Caki2 (cell line): ENCODE measurements at regions not wholly inside any gene's neighbourhood (a gene's known extent, or its start where the extent isn't known, plus 50 kb on each side); places are given as distances from the start of the nearest gene placed in this dataset.

Source experiments
- DNase-seq: peaks from one replicate; pipeline ENCODE4 v3.0.0-alpha.2; 2015; ENCODE audit warnings: low read depth
- in situ Hi-C: cut with HindIII; loops from 2 replicates; pipeline ENCODE4 v1.10.0; 2016; ENCODE audit warnings: low sequenced_read_pairs, low pct_unique_long_range_greater_than_20kb, mixed read lengths

DNA sequence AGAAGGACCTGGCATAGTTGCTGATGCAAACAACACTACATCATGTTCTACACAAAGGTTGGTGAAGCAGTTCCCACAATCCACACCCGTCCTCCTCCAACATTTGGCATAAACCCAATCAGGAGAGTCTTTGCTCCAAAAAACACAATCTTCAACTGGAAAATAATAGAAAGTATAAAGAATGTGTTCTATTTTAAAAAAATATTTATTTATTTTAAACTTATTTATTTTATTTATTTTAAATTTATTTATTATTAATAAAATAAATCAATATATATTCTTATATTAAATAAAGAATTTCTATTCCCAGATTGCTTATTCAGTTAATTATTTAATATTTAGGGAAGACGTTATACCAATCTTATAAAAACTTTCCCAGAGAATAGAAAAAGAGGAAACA is 1753.7 kb upstream of the AGA start:
- in situ Hi-C loops = no loop called here
- no peak for DNase-seq

DNA sequence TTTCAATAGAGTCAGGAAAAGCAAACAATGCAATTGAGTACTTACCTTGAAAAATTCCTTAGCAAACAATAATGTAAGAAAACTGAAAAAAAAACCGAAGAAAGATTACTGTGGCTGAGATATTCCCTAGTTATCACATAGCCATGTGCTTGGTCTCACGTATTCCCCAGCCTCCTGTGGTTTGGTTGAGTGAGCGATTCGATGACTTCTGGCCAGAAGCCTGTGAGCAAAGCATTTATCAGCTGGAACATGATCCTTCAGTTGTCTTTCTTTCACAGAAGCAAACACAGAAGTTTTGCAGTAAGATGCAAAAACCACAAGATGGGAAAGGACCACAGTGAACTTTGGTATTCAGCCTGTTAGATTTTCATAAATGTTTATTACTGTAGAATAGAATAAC is 1754.3 kb upstream of the AGA start:
- peak; percentile 21 for DNase-seq
- in situ Hi-C loops = no loop called here

DNA sequence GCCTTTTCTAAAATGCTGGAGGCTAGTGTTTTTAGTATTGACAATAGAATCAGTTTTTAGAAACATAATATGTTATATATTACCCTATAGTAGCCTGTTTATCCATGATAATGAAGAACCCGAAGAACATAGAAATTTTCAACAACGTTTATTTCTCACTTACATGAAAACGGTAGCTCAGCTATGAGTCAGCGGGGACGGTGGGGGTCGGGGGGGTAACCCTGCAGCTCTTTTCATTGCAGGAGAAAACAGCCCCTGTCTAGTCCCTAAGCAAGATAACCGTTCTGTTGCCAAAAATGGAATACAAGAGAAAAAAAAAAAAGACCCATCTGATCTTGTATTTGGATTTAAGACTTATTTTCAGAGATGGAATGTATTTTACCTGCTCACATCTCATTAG is 1758.4 kb upstream of the AGA start:
- in situ Hi-C loops = no loop called here
- no peak for DNase-seq

DNA sequence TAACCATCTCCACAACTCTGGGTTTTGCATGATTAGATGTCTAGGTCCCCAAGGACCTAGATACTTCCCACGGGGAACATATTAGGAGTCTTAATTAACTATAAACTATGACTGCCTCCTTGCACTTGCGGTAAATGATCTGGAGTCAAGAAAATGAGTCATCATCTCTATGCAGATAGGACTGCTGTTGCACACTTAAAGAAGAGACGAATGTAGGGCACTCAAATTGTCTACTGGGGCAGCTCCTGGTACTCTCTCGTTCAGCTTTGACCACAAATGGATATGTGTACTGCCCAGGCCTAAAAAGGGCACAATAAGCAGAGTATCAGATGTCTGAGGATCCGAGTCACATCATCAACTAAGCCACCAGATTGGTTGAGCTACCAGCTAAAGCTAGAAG is 1783.4 kb upstream of the AGA start:
- in situ Hi-C loops = no loop called here
- no peak for DNase-seq

DNA sequence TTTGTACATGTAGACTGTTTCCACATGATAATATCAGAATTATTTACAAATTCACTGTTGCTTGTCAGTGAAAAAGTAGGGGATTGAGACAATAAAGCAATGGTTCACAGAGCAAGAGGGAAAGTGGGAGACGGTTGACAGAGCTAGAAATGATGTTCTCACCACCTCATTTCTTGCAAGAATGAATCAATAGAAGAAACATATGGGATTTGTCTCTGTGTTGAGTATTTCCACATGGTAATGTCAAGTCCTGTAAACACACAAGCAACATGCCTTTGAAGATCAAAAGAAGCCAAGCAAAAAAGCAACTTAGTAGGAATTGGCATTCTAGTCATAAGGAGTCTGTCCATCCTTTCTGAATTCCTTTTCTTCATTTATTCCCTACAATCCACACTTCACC is 1806.6 kb upstream of the AGA start:
- DNase-seq = no peak
- in situ Hi-C loops = no loop called here

DNA sequence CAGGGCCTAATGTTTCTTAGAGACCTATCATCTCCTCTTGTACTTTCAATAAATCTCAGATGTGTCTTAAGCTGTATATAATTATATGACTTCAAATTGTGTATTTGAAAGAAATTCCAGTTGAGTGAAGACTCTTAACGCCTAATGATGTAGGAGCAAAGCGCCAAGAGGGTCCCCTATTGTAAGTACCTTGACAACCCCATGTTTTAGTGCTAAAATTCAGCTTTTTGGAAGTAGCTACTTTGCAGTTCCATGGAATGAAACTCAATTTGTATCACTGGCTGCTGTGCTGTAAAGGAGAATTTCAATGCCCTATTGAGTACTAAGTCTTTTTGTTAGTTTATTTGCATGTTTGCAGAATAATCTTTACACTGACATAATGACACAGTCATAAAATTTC is 1826.6 kb upstream of the AGA start:
- in situ Hi-C loops = no loop called here
- no peak for DNase-seq

DNA sequence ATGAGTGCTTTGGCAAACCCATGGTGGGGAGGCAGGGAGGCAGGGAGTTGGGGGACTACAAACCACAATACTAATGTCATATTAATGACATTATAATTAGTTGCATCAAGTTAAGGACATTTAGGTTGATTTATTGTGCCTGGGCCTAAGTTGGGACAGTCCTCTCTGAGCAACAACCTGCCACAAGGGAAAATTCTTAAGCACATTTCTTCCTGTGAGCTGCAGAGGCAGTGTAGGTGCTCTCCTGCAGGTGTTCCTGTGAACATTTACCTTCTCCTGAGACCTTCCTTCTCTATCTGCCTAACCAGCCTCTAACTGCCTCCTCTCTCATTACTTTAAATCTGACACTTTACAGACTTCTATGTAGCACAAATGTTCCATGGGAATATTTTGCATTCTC is 1830.0 kb upstream of the AGA start:
- in situ Hi-C loops = no loop called here
- no peak for DNase-seq

DNA sequence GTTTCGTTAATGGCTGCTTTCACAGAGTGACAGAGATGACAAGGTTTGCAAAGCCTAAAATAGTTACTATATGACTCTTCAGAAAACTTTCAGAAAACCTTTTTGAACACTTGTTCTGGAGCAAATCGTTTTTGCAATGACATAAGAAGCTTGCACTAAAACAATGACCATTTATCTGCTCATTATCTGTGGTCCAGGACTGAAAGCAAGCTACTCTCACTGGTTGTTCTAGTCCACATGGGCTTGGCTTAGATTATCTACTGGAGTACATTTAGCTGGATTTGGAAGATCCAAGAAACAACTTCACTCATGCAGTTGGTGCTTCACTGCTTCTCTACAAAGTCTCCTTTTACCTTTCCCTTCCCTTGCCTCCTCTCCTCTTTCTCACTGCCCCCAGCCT is 1836.4 kb upstream of the AGA start:
- in situ Hi-C loops = no loop called here
- DNase-seq = no peak

DNA sequence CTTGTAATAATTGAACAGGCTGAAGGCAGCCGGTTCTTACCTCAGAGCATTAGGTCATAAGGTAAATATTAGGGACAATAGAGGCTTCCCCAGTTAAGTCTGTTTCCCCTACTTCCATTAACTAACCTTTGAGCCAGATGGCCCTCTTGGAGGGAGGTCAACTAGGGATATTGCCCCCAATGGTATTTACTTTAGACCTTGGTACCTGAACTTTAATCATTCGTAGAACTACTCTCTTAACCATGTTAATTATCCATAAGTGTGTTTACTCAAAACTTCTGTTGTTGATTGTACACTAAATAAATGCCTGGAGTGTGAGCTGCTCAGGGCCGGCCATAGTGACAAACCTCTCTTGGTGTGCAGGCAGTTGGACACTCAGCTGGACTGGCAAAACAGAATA is 1843.5 kb upstream of the AGA start:
- in situ Hi-C loops = no loop called here
- no peak for DNase-seq

DNA sequence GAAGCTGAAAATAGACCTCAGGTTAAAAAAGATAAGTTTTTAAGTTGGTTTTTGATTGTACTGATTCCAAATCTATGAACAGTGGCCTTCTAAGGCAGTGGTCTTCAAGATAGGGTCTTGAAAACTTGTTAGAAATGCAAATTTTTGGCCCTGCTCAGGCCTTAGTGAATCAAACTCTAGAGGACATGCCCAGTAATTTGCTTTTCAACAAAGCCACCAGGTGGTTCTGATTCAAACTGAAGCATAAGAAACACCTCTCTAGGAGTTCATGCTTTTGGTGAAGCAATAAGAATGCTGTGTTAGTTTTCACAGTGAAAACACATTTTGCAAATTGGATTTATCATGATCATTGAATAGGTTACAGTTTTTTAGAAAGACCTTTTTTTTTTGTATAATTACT is 1849.4 kb upstream of the AGA start:
- no peak for DNase-seq
- in situ Hi-C loops = no loop called here

DNA sequence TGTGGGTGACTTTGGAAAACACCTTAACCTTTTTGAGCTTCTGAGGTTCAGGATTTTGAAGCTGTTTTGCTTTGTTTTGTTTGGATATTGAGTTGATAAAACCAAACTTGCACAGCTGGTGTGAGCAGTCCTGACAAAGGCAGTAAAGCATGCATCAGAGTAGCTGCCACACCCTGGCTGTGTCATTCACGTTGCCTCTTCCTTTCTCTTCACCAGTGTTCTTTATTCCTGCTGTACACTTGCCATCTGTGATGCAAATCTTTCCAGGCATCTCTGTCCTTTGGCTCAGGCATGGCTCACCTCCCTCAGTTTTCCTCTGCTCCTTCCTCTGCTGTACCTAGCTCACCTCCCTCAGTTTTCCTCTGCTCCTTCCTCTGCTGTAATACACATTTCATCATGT is 1850.2 kb upstream of the AGA start:
- no peak for DNase-seq
- in situ Hi-C loops = no loop called here

DNA sequence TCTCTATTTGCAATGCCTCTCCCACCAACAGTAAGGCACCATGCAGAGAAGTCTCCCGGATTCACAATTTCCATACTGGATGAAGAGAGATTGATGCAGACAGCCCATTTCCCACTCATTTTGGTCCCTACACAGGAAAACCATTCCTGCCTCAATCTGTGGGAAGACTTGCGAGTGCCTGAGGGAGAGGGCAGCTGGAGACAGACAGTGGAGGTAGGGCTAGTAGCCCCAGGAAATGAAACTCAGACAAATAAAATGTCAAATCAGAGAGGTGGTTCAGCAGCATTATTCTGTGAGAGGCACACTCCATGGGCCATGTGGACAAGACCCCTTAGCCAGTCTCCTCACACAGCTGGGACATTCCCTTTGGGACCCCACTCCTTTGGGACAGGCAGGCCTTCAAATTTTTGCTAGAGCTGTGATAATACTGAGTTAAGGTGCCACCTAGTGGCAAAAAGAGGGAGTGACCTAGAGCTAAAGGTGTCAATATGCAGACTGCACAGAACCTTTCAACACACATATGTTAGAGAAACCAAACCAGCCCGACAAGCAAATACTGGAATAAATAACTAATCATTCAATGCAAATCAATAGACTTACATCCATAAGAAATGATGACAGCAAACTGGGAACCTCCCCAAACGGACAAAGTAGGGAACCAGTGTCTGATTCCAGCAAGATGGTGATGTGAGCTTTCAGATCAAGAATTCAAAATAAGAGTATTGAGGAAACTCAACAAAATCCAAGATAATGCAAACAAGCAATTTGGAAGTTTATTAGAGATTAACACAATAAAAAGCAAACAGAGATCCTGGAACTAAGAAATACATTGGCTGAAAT is 1865.3 kb upstream of the AGA start:
- in situ Hi-C loops = no loop called here
- peak; percentile 18 for DNase-seq

DNA sequence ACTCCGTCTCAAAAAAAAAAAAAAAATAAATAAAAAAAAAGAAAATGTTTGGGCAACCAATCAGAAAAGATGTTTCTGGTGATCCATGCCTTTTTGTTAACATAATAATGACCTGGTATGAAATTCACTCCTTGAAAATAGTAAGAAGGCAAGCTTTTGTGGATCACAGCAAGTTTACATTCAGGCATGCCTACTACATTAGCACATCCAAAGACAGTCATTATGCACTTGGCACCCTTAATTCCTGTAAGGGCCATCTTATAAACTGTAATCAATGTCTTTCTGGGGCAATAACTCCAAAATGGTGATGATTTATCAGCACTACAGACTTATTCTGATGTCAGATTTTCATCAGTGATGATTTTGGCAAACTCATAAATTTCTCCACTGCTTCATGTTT is 1871.6 kb upstream of the AGA start:
- DNase-seq = no peak
- in situ Hi-C loops = no loop called here

DNA sequence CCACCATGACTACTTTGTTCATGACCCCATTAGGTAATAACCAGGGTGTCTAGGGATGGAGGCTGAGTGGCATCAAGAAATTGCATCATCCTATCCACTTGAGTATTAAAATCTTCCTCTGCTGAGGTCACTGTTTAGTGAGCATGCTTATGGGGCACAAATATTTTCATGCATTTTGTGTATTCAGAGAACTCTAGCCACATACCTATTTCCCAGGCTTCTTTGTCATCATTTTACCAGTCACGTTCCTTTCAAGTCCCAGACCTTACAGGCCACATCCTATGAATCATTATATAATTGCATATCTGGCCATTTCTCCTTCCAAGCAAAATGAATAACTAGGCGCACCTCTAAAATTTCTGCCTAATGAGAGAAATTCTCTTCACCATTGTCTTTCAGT is 1882.9 kb upstream of the AGA start:
- no peak for DNase-seq

DNA sequence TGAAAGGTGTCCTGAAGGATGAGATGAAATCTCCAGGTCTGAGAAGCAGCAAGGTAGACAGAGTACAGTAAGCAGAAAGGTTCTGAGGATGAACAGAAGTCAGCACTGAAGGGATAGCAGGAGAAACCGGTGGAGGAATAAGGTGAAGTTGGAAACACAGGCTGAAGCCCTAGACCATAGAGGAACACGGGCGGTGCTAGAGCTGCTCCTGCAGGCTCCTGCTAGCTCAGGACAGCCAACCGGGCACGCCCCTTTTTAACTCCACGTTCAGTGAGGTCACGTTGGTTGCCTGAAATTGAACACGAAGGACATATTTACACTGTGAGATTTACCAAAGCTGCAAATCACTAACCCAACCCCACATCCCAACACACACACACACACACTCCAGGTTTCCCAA is 1886.4 kb upstream of the AGA start:
- in situ Hi-C loops = no loop called here
- no peak for DNase-seq

More for the DNA sequence above, 1882.9 kb upstream of the AGA start:
- in situ Hi-C loops = no loop called here

DNA sequence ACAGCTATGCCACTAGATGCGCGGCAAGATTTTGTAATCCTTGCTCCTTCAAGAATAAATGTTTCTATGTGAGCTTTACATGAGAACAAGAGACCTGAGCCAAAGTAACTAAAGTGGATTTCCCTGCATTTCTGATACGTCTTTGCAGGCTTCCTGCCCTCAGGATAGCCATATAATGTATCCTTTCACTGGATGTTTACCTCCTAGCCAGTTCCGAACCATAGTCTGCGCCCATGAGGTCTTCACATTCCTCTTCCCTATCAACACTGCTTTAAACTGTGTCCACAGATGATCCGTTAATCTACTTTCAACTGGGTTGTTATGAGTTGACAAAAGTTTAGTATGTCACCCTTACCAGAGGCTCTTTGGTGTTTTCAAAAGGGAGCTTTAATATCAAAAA is 1889.1 kb upstream of the AGA start:
- DNase-seq = no peak
- in situ Hi-C loops = no loop called here

DNA sequence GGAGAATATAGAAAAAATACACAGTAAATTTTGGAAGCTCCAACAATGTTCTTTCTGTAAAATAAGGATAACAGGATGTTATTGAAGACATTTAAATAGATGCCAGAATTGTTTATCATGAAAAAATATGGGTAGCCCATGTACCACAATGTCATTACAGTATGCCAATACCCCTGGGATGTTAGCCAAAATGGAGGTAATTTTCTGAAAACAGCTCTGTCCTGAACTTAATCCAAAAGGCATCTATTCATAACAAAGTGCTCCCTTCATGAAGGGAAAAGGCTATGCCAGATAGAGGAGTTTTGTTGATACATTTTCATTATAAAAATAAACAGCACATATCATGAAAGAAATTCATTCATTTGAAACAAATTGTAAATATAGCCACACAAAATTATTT is 1902.6 kb upstream of the AGA start:
- no peak for DNase-seq
- in situ Hi-C loops = no loop called here

DNA sequence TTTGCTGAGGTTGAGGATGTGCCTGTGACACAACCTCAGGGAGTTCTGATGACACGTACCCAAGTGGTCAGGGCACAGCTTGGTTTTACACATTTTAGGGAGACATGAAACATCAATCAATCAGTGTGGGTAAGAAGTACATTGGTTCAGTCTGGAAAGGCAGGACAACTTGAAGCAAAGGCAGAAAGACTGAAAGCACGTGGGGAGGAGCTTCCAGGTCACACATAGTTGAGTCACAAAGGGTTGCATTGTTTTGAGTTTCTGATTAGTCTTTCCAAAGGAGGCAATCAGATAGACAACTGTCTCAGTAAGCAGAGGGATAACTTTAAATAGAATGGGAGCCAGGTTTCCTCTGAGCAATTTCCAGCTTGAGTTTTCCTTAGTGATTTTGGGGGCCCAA is 1910.0 kb upstream of the AGA start:
- no peak for DNase-seq
- in situ Hi-C loops = no loop called here

DNA sequence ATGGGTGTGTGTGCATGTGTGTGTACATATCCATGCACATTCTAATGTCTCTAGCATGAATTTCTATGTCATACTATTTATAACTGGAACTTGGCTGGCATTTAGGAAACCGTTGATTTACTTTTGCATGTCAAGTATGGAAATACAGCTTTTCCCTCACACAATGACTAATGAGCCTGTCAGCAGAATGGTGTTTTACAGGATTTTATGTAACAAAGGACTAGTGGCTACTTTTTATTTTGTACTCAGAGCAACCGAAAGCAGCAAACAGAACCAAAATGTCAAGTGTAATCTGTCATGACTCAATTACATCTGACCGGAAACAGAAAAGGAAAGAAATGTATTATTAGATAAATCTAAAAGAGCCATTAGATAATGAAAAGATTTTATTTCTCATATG is 1911.5 kb upstream of the AGA start:
- in situ Hi-C loops = no loop called here
- no peak for DNase-seq

DNA sequence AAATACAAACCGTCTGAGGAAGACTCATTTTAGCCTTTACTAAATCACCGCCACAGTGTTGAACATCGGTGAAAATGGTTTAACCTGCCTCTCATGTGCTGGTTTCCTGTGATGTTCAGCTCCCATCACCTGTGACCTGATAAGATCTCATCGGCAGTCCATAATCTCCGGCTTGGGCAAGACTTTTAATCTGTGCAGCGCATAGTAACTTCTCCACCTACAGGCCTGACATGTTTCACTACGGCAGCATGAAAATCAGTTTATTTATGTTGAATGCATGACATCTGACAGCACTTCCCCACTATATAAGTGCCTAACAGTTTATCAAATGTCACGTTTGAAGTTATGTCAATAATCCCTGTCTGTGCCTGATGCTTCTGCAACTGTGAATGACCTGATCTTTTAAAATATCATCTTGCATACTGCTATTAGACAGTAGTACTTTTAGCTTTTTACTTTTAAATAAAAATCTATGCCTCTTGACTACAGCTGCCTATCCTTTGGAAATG is 1919.8 kb upstream of the AGA start:
- in situ Hi-C loops = no loop called here
- DNase-seq = no peak
